GM13977 (cell line): ENCODE measurements at regions not wholly inside any gene's neighbourhood (a gene's known extent, or its start where the extent isn't known, plus 50 kb on each side); places are given as distances from the start of the nearest gene placed in this dataset.
"Not testable (repeated sequence)": the region's sequence is repeated elsewhere in the genome, so short reads cannot be mapped to it uniquely, and the experiment has no call there.

Source experiments
- DNase-seq: peaks from one replicate; pipeline ENCODE4 v3.0.0; 2012; ENCODE audit warnings: low spot score
- CTCF ChIP-seq: IDR thresholded peaks from 2 replicates; pipeline ENCODE4 v1.5.1; 2012; ENCODE audit warnings: mild to moderate bottlenecking, control low read depth; ENCODE audit not compliant: insufficient read depth; ENCODE audit errors: extremely low read depth, missing control alignments
- in situ Hi-C: fragments of 300-500 bp; cut with MboI; formaldehyde crosslinking; loops from one replicate; pipeline ENCODE4 v1.12.0; 2022; ENCODE audit warnings: low sequenced_read_pairs, low pct_unique_long_range_greater_than_20kb, mixed read lengths, inconsistent platforms; ENCODE audit not compliant: unreplicated experiment

- TF ChIP-seq CTCF, result no peak
- no peak for DNase-seq
- in situ Hi-C loops, result no loop called here
Measured at GRCh38 chr2:8441986-8442385, 239.9 kb upstream of the ID2 start.

GRCh38 chr2:8442833-8443486 is 238.9 kb upstream of the ID2 start:
- in situ Hi-C loops, result no loop called here
- DNase-seq, result no peak
- no peak for TF ChIP-seq CTCF

GRCh38 chr2:8445580-8445979 is 236.3 kb upstream of the ID2 start:
- no peak for DNase-seq
- TF ChIP-seq CTCF, result no peak
- in situ Hi-C loops, result no loop called here

GRCh38 chr2:8446751-8447150 is 235.1 kb upstream of the ID2 start:
- DNase-seq, in situ Hi-C loops: not testable (repeated sequence)

GRCh38 chr2:8447610-8448221 is 234.1 kb upstream of the ID2 start:
- no peak for TF ChIP-seq CTCF
- in situ Hi-C loops, result no loop called here
- no peak for DNase-seq

GRCh38 chr2:8448824-8449556 is 232.9 kb upstream of the ID2 start:
- in situ Hi-C loops, result no loop called here
- DNase-seq, result no peak

More at GRCh38 chr2:8448824-8449556, 232.9 kb upstream of the ID2 start:
- TF ChIP-seq CTCF, result no peak
